Omental fat pad (tissue), 3 donors: ENCODE measurements at regions not wholly inside any gene's neighbourhood (a gene's known extent, or its start where the extent isn't known, plus 50 kb on each side); places are given as distances from the start of the nearest gene placed in this dataset.

Source experiments
- ATAC-seq: fragments of 150-250 bp; one replicate; pipeline ENCODE4 v1.9.1; 2016; ENCODE audit warnings: mild to moderate bottlenecking, moderate library complexity; ENCODE audit not compliant: low FRiP score
- DNase-seq: peaks from one replicate; pipeline ENCODE4 v3.0.0-alpha.2; 2019; ENCODE audit warnings: low spot score
- CTCF ChIP-seq, 3 donors: fragments of 450-650 bp; IDR thresholded peaks; one replicate each; pipeline ENCODE4 v1.5.1; 2016 to 2017; ENCODE audit warnings: antibody characterized with exemption in 3 of 3, mild to moderate bottlenecking in 3 of 3, moderate library complexity in 2 of 3

GRCh38 chr6:156387472-156387871 lies 389.7 kb upstream of the ARID1B start:
- no peak for TF ChIP-seq CTCF (IDR thresholded peaks at IDR 0.05)
- ATAC-seq (no peak), DNase-seq (no peak)

- TF ChIP-seq CTCF (IDR thresholded peaks at IDR 0.05): no peak
- ATAC-seq (no peak), DNase-seq (no peak)
Measured at GRCh38 chr6:156383059-156383458, 394.1 kb upstream of the ARID1B start.

GRCh38 chr6:156379392-156380289 lies 397.5 kb upstream of the ARID1B start:
- DNase-seq: no peak
- TF ChIP-seq CTCF (IDR thresholded peaks at IDR 0.05): no peak
- ATAC-seq: no peak

- ATAC-seq: no peak
- DNase-seq: no peak
- TF ChIP-seq CTCF (IDR thresholded peaks at IDR 0.05): no peak
Measured at GRCh38 chr6:156378853-156379252, 398.3 kb upstream of the ARID1B start.

GRCh38 chr6:156376091-156376490 lies 401.1 kb upstream of the ARID1B start:
- no peak for ATAC-seq
- no peak for TF ChIP-seq CTCF (IDR thresholded peaks at IDR 0.05)
- no peak for DNase-seq

- ATAC-seq (no peak), DNase-seq (no peak)
- no peak for TF ChIP-seq CTCF (IDR thresholded peaks at IDR 0.05)
Measured at GRCh38 chr6:156359912-156360311, 417.3 kb upstream of the ARID1B start.

- ATAC-seq: no peak
- no peak for TF ChIP-seq CTCF (IDR thresholded peaks at IDR 0.05)
- DNase-seq: no peak
Measured at GRCh38 chr6:156352861-156353260, 424.3 kb upstream of the ARID1B start.
